Neural progenitor cell (in vitro differentiated cells): ENCODE measurements at regions not wholly inside any gene's neighbourhood (a gene's known extent, or its start where the extent isn't known, plus 50 kb on each side); places are given as distances from the start of the nearest gene placed in this dataset.

Experiments used
- CTCF ChIP-seq: fragments of 200-600 bp; sonication (generic); IDR thresholded peaks from 2 replicates; pipeline ENCODE4 v1.5.1; 2017; ENCODE audit warnings: antibody characterized with exemption, mild to moderate bottlenecking
- EZH2 ChIP-seq: fragments of 200-600 bp; sonication (generic); IDR thresholded peaks from 2 replicates; pipeline ENCODE4 v1.6.1; 2017; ENCODE audit warnings: antibody characterized with exemption, mild to moderate bottlenecking, moderate library complexity

GRCh38 chr17:79207960-79208359 is 133.3 kb downstream of the ENGASE start:
- TF ChIP-seq CTCF (no peak), EZH2 (no peak)
